B cell (primary cell): ENCODE measurements at regions not wholly inside any gene's neighbourhood (a gene's known extent, or its start where the extent isn't known, plus 50 kb on each side); places are given as distances from the start of the nearest gene placed in this dataset.

ENCODE experiments used
- EZH2 ChIP-seq: IDR thresholded peaks from 2 replicates; pipeline ENCODE4 v1.6.1; 2012; ENCODE audit warnings: borderline replicate concordance, low read depth, mild to moderate bottlenecking, moderate library complexity, low read length; ENCODE audit not compliant: insufficient read depth, poor library complexity, severe bottlenecking
- TF ChIP-seq, protein P1 (sequence below): fragments of 200-600 bp; IDR thresholded peaks from one replicate; pipeline ENCODE4 v1.8.0; 2022; ENCODE audit warnings: antibody characterized with exemption, mild to moderate bottlenecking

DNA sequence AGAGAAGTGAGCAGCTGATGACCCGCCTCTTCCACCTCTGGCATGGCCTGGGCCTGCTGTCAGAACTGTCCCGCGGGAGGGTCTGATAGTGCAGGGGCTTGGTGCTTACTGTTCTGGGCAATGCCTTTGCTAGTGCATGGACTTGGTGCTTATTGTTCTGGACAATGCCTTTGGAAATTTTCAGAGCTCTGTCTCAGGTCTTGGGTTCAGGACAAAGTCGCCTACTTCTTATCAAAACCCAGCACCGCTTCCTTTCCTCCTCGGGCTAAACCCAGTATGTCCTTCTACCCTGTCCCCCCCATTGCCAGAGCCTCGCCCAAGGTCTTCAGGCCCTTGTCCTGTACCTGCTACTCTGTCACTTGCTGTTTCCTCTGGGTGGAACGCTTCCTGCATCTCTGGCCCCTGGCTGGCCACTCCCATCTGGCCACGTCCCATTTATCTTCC, 149.6 kb downstream of the ACKR3 start:
- TF ChIP-seq EZH2: no peak
- TF ChIP-seq, protein P1, sequence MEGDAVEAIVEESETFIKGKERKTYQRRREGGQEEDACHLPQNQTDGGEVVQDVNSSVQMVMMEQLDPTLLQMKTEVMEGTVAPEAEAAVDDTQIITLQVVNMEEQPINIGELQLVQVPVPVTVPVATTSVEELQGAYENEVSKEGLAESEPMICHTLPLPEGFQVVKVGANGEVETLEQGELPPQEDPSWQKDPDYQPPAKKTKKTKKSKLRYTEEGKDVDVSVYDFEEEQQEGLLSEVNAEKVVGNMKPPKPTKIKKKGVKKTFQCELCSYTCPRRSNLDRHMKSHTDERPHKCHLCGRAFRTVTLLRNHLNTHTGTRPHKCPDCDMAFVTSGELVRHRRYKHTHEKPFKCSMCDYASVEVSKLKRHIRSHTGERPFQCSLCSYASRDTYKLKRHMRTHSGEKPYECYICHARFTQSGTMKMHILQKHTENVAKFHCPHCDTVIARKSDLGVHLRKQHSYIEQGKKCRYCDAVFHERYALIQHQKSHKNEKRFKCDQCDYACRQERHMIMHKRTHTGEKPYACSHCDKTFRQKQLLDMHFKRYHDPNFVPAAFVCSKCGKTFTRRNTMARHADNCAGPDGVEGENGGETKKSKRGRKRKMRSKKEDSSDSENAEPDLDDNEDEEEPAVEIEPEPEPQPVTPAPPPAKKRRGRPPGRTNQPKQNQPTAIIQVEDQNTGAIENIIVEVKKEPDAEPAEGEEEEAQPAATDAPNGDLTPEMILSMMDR: no peak
